ENCODE measurements at regions not wholly inside any gene's neighbourhood (a gene's known extent, or its start where the extent isn't known, plus 50 kb on each side); places are given as distances from the start of the nearest gene placed in this dataset.
"Not testable (repeated sequence)": the region's sequence is repeated elsewhere in the genome, so short reads cannot be mapped to it uniquely, and the experiment has no call there.

DNA sequence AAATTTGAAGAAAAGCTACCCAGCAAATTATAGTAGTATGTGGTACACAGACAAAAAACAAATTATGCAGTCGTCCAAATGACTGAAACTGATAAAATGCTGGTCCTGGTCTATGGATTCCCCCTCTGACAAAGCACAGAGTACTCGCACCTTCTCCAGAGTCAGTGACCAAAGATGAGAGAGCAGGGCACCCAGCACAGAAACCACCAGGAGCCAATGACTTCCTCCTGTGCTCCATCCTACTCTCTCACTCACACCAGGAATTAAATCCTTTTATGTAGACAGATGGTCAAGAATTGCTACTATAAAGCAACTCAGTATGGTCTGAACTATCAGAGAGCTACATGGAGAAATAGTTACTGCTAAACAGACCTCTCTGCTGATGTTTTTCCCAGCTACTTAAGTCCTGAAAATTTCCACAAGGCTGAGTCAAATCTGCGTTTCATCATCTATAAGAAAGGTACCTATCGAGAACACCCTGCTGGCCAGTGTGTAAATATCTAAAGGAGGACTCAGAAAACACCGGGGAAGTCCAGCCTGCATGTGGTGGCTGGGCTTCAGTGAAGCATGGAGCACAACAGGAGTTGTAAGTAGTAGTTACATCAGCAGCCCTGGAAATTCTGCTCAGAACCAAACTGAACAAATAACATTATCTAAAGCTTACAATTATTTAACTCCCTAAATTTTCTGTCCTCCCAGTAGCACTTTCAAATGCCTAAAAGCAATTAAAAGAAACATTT is 84.5 kb upstream of the FBXO28 start:
- TF ChIP-seq POLR2A, POLR2AphosphoS5, SPI1 (IDR thresholded peaks at IDR 0.05; ENCODE audit: low read depth, low read length): not testable (repeated sequence)
